Left renal pelvis (tissue), 4 donors: ENCODE measurements at regions not wholly inside any gene's neighbourhood (a gene's known extent, or its start where the extent isn't known, plus 50 kb on each side); places are given as distances from the start of the nearest gene placed in this dataset.

Experiments
- DNase-seq, 4 donors: peaks; one replicate each; pipeline ENCODE4 v3.0.0-alpha.2; 2013; ENCODE audit warnings: low read depth in 4 of 4, low spot score in 3 of 4

DNA sequence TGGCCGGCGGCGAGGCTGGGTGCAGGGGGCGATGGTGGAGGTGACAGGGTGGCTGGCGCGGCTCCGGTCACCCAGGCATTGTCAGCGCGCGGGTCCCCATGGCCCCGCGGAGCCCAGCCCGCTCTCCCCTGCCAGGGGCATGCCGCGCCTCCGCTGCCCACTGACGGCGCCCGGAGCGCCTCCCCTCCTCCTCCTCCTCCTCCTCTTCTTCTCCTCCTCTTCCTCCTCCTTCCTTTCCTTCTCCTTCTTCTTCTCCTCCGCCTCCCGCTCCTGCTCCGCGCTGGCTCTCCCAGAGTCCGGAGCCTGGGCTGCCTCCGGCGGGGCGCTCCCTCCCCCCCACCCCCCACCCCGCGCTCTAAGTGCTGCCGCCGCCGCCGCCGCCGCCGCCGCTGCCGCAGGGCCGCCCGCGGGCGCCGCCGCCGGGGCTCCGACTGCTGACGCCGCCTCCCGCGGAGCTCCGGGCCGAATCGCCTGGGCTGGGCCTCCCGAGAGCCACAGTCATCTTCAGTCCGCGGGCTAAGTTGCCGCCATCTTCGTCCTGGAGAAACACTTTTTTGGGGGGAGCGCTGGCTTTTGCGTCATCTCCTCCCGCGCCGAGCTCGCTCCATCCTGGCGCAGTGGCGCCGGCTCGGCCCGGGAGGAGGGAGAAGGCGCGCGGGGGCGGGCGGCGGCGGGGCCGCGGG, 348.3 kb downstream of the LIG4 start:
- DNase-seq = no peak

DNA sequence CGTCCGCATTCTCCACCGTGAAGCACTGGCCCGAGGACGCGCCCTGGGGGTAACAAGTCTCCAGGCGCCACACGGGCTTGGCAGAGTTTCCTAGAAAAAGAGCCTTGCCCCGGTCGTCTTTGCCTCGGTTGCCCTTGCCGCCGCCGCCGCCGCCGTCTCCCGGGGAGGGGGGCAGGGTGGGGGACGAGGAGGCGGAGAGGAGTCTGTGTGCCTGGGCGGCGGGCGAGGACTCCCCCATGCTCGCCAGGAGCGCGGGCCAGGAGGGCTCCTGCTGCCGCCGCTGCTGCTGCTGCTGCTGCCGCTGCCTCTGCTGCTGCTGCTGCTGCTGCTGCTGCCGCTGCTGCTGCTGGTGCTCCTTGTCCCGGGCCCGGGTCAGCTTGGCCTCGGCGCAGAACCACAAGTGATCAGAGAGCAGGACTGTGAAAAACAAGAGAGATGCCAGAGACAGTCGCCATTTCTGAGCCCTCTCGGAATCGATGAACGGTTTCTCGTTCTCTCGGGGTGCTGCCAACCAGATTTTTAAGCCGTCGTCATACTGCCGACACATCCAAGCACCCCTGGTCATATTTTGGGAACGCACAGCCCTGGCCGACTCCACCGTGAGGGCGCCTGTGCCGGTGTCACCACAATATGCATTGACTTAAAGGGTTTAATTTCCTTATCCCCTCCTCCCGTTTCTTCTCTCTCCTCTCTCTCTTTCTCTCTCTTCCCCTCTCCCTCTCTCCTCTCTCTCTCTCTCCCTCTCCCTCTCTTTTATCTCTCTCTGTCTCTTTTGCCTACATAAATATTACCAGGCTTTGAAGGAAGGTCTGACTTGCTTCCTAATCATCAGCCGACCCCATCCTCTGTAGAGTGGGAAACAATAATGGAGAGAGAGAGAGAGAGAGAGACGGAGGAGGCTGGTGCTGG, 349.1 kb downstream of the LIG4 start:
- DNase-seq = no peak

DNA sequence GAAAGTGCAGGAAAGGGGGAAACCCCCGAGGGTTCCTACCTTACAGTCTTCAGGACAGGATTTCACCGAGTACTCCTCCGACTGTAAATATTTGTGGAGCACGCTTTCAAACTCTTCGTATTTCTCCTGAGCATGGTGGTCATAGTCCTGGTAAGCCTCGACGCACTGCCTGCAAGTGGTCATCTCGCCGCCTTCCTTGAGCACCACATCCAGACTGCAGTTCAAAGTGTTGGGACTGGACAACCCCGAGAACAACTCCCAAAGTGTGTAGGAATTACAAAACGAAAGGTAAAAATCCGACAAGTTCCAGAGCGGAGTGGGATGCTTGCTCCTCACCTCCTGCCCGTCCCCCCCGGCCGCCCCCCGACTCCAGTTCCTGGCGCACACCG, 349.7 kb downstream of the LIG4 start:
- no peak for DNase-seq

DNA sequence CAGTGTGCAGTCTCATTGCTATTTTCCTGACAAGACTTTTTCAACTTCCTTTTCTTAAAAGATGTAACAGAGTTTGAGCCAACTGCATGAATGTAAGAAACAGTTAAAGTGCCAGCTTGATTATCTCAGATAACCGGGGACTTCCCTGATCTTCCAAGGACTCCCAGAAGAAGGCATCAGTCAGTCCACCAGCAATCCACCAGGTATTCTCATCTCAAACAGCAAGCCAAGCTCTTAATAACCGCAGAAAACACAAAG, 350.1 kb downstream of the LIG4 start:
- no peak for DNase-seq

DNA sequence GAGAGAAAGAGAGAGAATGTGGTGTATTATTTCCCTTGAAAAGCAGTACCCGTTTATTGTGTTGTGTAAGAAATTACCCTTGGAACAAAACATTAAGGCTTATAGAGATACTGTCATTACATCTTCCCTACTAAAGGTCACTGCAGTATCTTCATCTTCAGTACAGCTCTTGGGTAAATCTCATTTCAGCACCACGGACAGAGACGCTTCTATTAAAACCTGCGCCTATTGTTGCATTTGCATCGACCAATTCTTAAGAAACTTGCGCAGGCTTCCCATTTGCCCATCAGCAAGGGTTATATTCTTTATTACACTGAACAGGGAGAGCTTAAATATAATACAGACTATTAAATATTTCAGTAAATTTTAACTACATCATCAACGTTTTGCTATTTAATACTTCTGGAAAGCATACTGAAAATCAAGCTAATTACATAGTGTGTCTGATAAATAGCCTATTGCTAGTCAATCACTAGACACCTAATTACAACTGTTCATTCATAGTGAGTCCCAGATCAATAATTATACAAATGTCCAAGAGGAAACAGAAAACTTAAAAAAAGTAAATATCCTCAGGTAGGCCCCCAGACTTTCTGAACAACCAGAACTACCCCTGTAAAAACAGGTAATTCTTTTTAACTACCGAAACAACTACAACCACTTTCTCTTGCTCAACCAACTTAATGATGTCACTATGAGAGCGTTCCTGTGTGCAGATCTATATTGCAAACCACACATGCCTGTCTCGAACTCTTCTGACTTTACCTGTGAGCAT, 350.6 kb downstream of the LIG4 start:
- DNase-seq = peak in 3 of 4 donors; percentile 67 to 77 (median 70)

DNA sequence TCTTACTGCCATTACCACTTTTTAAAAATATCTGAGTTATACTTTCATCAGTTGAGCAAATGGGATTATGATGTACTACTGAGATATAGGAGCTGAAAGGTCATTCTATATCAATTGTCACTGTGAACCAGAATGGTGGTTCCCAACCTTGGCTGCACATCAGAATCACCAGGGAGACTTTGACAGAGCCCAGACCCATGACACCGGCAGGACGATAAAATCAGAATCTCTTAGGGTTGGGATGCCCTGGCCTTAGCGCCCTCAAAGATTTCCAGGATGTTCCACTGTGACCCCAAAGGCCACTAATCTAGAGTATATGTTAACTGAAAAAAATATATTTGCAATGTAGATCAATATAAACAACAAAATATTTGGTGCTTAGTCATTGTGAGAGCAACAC, 355.1 kb downstream of the LIG4 start:
- no peak for DNase-seq

DNA sequence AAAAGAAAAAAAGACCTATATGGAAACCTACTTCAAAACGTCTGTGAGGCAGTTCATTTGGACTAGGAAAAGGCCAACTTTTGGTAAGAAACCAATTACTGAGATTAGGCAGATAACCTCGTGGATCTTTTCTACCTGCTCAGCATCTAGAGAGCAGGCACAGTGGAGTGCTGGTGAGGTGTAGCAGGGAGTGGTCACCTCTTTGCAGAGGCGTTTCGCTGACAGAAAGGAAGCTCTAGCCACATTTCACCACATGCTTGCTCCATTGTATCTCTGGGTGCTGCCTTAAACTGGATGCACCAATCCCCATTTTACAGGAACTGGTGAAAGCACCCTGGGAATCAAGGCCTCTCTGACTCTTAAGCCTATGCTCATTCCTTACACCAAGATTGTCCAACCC, 360.5 kb downstream of the LIG4 start:
- no peak for DNase-seq

DNA sequence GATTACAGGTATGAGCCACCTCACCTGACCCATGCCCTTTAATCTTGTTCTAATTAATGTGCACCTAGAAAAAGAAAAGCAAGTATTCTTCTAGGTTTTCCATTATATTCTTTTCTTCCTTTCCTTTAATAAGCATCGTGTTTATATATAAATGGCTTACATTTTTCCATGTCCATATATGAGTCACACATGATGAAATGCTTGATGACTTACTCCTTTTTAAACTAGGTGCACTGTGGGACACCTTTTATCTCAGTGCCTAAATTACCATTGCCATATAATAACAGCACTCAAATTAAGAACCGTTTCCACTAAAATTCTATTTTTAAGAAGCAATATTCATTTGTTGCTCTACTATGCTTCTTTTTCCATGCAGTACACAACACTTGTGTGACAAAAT, 363.3 kb downstream of the LIG4 start:
- no peak for DNase-seq

DNA sequence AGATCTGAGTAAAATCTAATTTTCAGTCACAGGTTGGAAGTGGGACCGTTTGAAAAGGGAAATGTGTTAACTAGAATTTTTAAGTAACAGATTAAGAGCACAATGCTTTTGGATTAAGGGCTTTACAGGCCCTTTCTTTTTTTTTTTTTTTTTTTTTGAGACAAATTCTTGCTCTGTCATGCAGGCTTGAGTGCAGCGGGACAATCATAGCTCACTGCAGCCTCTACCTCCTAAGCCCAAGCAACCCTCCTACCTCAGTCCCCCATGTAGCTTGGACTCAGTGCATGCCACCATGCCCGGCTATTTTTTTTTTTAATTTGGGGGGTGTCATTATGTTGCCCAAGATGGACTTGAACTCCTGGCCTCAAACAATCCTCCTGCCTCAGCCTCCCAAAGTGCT, 363.7 kb downstream of the LIG4 start:
- DNase-seq = no peak

DNA sequence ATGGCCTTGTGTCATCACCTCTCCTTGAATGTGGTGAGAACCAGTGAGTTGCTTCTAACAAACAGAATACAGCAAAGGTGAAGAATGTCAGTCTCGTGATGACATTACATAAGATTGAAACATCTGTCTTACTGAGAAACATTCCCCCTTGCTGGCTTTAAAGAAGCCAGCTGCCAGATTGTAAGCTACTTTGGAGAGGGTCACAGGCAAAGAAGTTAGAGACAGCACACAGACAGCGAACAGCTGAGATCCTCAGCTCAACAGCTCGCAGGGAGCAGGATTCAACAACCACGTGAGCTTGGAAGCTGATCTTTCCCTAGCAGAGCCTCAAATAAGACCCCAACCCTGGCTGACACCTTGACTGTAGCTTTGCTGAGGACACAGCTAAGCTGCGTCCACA, 367.9 kb downstream of the LIG4 start:
- DNase-seq = no peak

DNA sequence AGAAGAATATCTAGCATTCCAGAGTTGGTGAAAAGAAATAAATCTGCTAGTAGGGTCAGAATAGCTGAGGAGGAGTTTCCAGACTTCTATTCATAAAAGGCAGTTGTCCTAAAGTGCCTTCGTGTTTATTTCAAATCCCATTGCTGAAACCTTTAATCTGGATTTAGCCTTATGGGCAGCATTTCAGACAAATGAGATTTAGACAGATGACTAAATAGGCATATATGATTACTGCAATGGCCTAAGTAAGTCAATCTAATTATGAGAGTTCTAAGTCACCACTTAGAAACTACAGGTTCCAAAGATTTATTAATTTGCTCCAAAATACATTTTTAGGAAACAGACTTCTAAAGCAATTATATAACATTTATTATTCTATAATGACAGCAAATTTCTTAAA, 368.7 kb downstream of the LIG4 start:
- DNase-seq = no peak

DNA sequence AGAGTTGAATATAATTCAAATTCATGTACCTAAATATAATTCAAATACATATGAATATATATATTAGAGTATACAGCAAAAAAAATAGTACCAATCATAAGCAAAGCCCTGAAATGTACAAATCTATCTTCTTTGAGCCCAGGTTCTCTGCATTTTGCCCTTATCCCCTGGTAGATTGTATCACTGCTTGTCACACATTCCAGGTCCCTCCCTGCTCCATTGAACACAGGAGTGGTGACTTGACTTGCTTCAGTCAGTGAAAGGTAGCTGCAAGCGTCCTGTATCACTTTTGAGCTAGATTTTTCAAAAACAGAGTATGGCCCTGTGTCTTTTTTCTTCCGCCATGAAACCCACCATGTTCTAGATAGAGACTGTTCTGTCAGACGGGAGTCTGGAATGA, 369.4 kb downstream of the LIG4 start:
- no peak for DNase-seq

DNA sequence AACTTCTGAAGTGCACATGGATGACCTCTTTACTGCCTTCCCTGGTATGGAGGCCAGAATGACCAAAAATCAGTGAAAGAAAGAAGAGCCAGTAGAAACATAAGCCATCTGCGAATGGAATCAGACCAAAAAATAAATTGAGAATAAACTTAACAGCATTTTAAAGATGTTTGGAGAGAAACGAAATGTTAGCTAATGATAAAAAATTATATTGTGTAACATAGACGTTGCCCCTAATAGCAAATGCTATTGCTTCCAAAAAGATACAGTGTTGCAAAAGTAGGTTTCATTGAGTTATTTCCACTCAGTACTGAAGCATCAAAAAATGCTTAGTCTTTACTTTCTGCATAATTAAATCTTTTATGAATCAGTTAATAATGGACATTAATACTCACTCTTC, 371.7 kb downstream of the LIG4 start:
- DNase-seq = no peak

DNA sequence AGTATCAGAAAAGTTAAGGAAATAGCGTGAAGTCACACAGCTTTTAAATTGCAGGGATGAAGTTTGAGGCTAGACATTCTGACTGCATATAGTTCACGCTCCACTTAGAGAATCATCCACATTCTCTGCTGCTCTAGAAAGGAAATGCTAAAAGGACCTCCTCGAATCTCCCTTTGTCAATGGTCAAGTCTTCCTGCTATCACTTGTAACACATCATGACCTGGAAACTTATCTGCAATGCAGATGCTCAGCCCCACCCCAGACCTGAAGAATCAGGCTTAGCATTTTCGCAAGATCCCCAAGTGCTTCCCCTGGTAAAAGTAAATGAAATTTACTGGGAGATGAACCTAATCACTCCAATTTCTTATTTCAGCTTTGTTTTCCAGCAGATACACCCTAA, 372.1 kb downstream of the LIG4 start:
- DNase-seq = no peak

DNA sequence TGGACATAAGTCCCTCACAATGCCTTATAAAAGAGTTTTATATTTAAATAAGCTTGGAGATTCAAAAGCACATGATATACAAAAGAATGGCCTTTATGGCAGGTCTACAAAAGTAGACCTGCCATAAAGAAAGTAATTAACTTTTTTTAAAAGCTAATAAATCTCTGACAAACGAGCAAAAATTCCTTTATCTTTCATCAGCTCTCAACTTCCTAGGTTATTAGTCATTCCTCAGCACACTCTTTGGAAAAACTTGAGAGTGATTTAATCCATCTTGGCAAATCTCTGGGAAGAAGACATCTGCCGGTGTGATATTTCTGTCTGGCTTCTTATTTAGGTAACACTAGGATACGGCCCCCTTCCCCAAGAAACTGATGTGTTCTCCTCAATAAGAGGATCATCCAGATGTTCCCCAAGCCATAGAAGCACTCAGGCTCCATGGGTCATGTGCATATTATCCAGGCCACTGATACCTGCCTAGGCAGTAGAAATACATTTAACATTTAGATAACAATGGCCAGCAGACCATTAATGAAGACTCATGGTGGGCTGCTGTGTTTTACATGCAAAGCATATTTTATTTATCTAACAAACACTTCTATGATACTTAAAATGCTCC, 372.7 kb downstream of the LIG4 start:
- no peak for DNase-seq

DNA sequence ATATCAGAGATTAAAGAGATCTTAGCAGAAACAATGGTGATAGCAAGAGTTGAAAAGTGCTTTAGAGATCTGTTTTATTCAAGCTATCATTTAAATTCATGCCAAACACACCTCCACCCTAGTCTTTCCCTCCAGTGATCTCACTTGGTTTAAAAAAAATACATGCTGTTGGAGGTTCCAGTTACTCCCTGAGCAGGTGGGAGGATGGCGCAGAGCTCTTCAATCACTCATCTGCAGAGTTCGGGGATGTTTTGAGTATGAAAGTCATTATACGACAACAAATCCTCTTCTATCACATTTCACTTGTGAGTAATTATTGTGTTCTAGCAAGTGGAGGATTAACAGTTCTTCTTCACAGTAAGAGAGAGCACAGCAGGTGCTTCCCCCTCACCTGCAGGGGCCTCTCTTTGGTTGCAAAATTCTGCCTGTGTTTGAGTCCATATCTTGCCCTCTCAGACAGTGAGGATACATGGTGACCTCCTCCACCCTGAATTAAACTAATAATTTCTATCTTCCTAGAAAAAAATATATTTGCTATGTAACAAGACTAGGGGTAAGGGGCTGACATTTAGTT, 376.7 kb downstream of the LIG4 start:
- no peak for DNase-seq

DNA sequence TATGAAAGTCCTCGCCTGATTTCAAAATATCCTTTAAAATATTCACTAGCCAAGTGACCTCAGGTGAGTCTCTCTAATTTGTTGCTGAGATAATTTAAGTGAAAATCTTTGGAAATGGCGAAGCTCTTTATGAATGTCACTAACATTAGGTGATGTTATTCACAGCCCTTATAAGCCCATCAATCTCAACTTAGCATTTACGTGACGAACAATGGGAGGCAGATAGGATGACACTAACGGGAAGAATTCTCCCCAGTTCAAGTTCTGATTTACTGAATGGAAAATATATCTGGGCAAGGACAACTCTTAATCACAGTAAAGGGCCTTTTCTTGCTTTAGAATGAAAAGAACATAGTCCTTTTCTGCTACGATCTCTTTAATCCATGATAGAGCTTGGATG, 378.7 kb downstream of the LIG4 start:
- no peak for DNase-seq

DNA sequence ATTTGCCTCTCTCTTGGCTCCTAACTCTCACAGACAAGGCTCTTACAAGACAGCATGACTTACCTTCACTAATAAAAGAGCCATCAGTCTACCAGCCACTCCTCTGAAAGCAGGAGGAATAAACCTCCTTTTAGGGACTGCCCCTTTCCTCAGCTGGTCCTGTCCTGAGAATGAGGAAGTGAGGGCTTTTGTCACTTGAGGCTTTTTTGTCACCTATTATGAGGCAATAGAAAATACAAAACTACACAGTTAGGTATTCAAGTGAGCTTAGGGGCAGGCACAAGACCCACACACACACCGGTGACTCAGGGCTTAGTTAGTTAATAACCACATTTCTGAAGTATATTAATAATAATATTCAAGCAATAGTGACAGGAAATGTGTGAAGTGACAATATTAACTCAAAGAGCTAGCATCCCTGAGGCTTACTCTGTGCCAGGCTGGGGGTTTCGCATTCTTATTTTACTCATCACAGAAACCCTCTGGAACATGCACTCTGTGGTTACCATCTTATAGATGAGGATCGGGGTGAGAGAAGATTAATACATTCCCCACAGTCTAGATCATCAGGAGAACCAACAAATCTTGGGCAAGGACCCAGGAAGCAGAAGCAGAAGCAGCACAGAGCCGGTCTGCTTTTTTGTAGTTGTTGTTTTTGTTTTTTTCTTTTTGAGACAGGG, 379.9 kb downstream of the LIG4 start:
- DNase-seq = no peak

DNA sequence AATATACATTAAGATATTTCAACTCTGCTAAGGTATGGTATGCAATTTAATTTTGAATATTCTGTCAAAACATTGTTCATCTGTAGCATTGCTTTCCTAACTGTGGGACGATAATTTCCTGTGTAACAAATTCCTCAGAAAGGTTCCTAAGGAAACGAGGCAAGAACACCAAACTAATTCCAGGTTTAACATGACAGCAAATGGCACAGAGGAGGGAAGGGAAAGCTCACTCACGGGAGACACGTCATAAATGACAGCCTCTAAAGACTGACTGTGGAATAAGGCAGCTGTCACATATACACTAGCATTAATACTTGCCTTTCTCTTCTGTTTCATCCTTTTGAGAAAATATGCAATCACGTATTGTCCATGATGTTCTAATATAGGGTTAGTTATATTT, 380.6 kb downstream of the LIG4 start:
- DNase-seq = no peak

DNA sequence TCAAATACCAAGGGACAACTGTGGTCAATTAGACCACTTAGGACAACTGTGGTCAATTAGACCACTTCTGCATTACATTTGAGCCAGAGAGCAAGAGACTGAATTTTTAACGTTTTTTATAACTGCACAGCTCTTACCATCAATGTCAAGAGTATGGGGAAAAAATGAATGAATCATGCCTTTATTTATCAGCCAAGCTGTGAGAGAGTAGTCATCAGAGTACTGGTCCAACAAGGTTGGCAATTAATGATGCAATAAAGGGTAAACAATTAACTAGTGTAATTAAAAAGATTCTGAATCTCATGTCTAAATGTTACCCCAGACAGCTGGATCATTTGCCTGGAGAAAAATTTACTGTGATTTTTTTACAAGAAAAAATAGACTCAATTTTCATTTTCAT, 381.1 kb downstream of the LIG4 start:
- no peak for DNase-seq
